HL-60 (cell line): ENCODE measurements at regions not wholly inside any gene's neighbourhood (a gene's known extent, or its start where the extent isn't known, plus 50 kb on each side); places are given as distances from the start of the nearest gene placed in this dataset.

Experiments
- DNase-seq, 2 experiments: peaks; one replicate each; pipeline ENCODE4 v3.0.0-alpha.2; 2010 to 2020; ENCODE audit warnings: low read depth in 1 of 2, low spot score in 1 of 2
- H3K27ac ChIP-seq: fragments of 250-450 bp; sonication (Bioruptor Pico); replicated peaks from 2 replicates; pipeline ENCODE4 v1.5.1; 2020; ENCODE audit warnings: mild to moderate bottlenecking, moderate library complexity
- H3K27me3 ChIP-seq: fragments of 250-450 bp; sonication (Bioruptor Pico); 2 replicates; pipeline ENCODE4 v1.5.1; 2021; ENCODE audit warnings: mild to moderate bottlenecking, moderate library complexity; ENCODE audit not compliant: insufficient read depth, poor library complexity, severe bottlenecking
- H3K4me3 ChIP-seq: replicated peaks from 2 replicates; pipeline ENCODE4 v1.5.1; 2011; ENCODE audit warnings: mild to moderate bottlenecking, control low read depth, low read length; ENCODE audit not compliant: insufficient read depth
- CTCF ChIP-seq: IDR thresholded peaks from one replicate; pipeline ENCODE4 v1.5.1; 2011; ENCODE audit warnings: low read length, control low read depth, inconsistent platforms; ENCODE audit not compliant: insufficient read depth
- GABPA ChIP-seq: IDR thresholded peaks from 2 replicates; pipeline ENCODE4 v1.6.1; 2012; ENCODE audit warnings: low read depth
- POLR2AphosphoS5 ChIP-seq: IDR thresholded peaks from 2 replicates; pipeline ENCODE4 v1.6.1; 2012; ENCODE audit warnings: low read depth
- REST ChIP-seq: IDR thresholded peaks from 2 replicates; pipeline ENCODE4 v1.6.1; 2012; ENCODE audit warnings: low read depth; ENCODE audit not compliant: insufficient replicate concordance
- SPI1 ChIP-seq: IDR thresholded peaks from 2 replicates; pipeline ENCODE4 v1.6.1; 2012; ENCODE audit warnings: low read depth, mild to moderate bottlenecking, borderline replicate concordance

GRCh38 chr4:17128268-17128667 lies 229.8 kb upstream of the LDB2 start:
- no peak for TF ChIP-seq GABPA
- no peak for TF ChIP-seq CTCF
- TF ChIP-seq SPI1: no peak
- no peak for TF ChIP-seq REST
- no peak for TF ChIP-seq POLR2AphosphoS5
- H3K27me3 ChIP-seq: no peaks in the 10 kb centered on the region
- DNase-seq: no peak
- no peak overlapping the region for H3K4me3 ChIP-seq
- no peak overlapping the region for H3K27ac ChIP-seq

GRCh38 chr4:17126321-17126966 lies 228.0 kb upstream of the LDB2 start:
- no peak for DNase-seq
- H3K27ac ChIP-seq: no peak overlapping the region
- no peak overlapping the region for H3K4me3 ChIP-seq
- no peaks in the 10 kb centered on the region for H3K27me3 ChIP-seq
- no peak for TF ChIP-seq POLR2AphosphoS5
- no peak for TF ChIP-seq CTCF
- no peak for TF ChIP-seq GABPA
- TF ChIP-seq SPI1: no peak
- TF ChIP-seq REST: no peak

- no peak for TF ChIP-seq CTCF
- TF ChIP-seq GABPA: no peak
- no peak for TF ChIP-seq POLR2AphosphoS5
- no peak for TF ChIP-seq REST
- no peaks in the 10 kb centered on the region for H3K27me3 ChIP-seq
- no peak overlapping the region for H3K4me3 ChIP-seq
- DNase-seq: no peak
- no peak overlapping the region for H3K27ac ChIP-seq
Measured at GRCh38 chr4:17124767-17125166, 226.3 kb upstream of the LDB2 start.
